NCI-H748 treated with DMSO at 0.1 percent for 48 hours (cell line): ENCODE measurements at regions not wholly inside any gene's neighbourhood (a gene's known extent, or its start where the extent isn't known, plus 50 kb on each side); places are given as distances from the start of the nearest gene placed in this dataset.
"Not testable (repeated sequence)": the region's sequence is repeated elsewhere in the genome, so short reads cannot be mapped to it uniquely, and the experiment has no call there.

Source experiments
- DNase-seq: peaks from one replicate; lab custom pipeline; 2025; lab: John Stamatoyannopoulos, UW

GRCh38 chr16:65728652-65729051 lies 606.8 kb upstream of the CDH11 start:
- no peak for DNase-seq

GRCh38 chr16:65728167-65728566 lies 606.3 kb upstream of the CDH11 start:
- no peak for DNase-seq

- DNase-seq = no peak
Measured at GRCh38 chr16:65727534-65728137, 605.8 kb upstream of the CDH11 start.

GRCh38 chr16:65725156-65725845 lies 603.4 kb upstream of the CDH11 start:
- no peak for DNase-seq

GRCh38 chr16:65722429-65722828 lies 600.6 kb upstream of the CDH11 start:
- no peak for DNase-seq

- no peak for DNase-seq
Measured at GRCh38 chr16:65717846-65718245, 596.0 kb upstream of the CDH11 start.

- no peak for DNase-seq
Measured at GRCh38 chr16:65716737-65717700, 595.2 kb upstream of the CDH11 start.

- DNase-seq = no peak
Measured at GRCh38 chr16:65713181-65713808, 591.4 kb upstream of the CDH11 start.

GRCh38 chr16:65710107-65710506 lies 588.2 kb upstream of the CDH11 start:
- DNase-seq = no peak

- no peak for DNase-seq
Measured at GRCh38 chr16:65704866-65705265, 583.0 kb upstream of the CDH11 start.

- DNase-seq = no peak
Measured at GRCh38 chr16:65702707-65703402, 581.0 kb upstream of the CDH11 start.

- no peak for DNase-seq
Measured at GRCh38 chr16:65700596-65700995, 578.7 kb upstream of the CDH11 start.

- DNase-seq = no peak
Measured at GRCh38 chr16:65698791-65699321, 577.0 kb upstream of the CDH11 start.

- DNase-seq = no peak
Measured at GRCh38 chr16:65697521-65697920, 575.7 kb upstream of the CDH11 start.

GRCh38 chr16:65697065-65697464 lies 575.2 kb upstream of the CDH11 start:
- no peak for DNase-seq

GRCh38 chr16:65691846-65692245 lies 570.0 kb upstream of the CDH11 start:
- not testable (repeated sequence) for DNase-seq

GRCh38 chr16:65689726-65690125 lies 567.9 kb upstream of the CDH11 start:
- DNase-seq = no peak

- DNase-seq = no peak
Measured at GRCh38 chr16:65688301-65688700, 566.4 kb upstream of the CDH11 start.

- no peak for DNase-seq
Measured at GRCh38 chr16:65684230-65684629, 562.4 kb upstream of the CDH11 start.

GRCh38 chr16:65681406-65681805 lies 559.5 kb upstream of the CDH11 start:
- no peak for DNase-seq

- DNase-seq = no peak
Measured at GRCh38 chr16:65679785-65680184, 557.9 kb upstream of the CDH11 start.
